Middle frontal gyrus (tissue), 1 donor: ENCODE measurements at regions not wholly inside any gene's neighbourhood (a gene's known extent, or its start where the extent isn't known, plus 50 kb on each side); places are given as distances from the start of the nearest gene placed in this dataset.

ENCODE experiments used
- DNase-seq: peaks from one replicate; pipeline ENCODE4 v3.0.0-alpha.2; 2015; ENCODE audit warnings: low spot score; ENCODE audit errors: extremely low spot score

DNA sequence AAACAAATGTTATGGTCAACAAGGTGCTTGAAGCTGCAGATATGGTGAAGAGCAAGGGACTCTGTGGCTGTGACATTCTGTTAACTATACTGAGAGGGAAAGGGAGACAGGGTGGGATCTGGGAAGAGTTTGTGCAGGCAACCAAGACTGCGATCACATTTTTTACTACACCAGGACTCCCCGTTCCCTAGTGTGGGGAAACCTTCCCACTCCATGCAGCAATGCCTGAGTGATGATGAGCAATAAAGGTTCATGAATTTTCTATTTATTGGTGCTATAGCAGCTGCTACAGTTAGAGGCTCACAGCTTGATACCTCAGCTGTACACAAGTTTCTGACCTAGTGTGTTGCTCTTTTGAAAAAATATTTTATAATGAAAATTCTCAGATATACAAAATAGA lies 160.9 kb upstream of the SGO1 start:
- no peak for DNase-seq

GRCh38 chr3:20346369-20346768 lies 160.4 kb upstream of the SGO1 start:
- no peak for DNase-seq

DNA sequence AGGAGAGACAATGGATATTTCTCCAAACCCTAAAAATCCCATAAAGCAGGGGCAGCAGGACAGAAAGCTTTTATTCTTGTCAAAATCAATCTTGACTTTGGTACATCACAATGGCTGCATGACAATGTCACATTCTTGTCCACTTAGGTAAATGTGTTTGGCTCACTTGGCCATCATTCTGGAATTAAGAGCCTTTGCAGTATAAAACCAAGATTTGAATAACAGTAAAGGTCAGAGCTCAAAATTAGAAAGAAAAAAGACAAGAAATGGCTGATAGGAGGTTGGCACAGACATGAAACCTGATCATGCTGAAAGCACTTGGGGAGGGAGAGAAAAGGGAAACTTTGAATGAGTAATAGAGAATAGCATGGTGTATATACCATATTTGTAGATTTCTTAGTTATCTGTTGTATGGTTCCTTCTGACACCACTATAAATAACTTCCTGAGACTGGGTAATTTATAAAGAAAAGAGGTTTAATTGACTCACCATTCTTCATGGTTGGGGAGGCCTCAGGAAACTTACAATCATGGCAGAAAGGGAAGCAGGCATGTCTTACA lies 158.5 kb upstream of the SGO1 start:
- DNase-seq, result no peak

DNA sequence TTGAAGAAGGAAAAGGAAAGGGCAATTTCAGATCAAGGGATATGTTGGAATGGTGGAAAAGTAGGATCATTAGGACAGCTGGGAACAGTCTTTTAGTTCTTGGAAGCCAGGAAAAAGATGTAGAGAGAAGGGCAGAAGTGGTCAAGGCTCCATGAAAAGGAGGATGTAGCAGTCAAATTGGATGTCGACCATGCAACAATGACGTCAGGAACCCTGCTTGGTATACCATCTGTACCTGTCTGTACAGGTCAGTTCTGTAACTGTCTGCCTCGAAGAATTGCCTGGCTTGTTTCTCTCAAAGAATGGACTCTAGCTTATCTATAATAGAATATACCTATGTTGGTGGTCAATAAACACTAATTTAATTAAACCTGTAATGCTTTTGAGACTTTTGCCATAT lies 157.8 kb upstream of the SGO1 start:
- DNase-seq, result no peak

DNA sequence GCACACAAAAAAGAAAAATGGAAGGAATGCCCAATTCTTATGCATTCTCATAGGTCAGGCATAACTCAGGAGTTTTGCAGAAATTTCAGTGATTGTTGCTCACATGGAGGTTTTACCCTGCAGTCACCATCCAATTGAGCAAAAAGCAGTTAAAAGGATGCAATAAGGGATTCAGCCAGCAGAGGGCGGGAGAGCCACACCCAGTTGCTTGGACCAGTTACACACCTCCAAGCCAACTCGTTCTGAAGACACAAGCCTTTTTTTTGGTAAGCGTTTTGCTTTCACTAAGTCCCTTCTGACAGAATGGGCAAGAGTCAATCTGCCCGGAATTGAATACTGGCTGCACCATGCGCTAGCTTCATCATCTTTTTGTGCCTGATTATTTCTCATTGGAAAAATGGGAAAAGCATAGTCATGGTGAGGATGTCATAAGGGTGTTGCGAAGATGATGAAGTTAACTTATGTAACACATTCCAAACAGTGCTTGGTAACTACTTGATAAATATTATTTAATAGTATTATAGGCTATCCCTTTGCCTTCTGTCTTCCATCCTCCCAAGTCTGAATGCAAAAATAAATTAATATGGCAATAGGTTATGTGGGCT lies 154.4 kb upstream of the SGO1 start:
- DNase-seq, result peak; percentile 59

GRCh38 chr3:20336572-20336971 lies 150.6 kb upstream of the SGO1 start:
- DNase-seq, result no peak

DNA sequence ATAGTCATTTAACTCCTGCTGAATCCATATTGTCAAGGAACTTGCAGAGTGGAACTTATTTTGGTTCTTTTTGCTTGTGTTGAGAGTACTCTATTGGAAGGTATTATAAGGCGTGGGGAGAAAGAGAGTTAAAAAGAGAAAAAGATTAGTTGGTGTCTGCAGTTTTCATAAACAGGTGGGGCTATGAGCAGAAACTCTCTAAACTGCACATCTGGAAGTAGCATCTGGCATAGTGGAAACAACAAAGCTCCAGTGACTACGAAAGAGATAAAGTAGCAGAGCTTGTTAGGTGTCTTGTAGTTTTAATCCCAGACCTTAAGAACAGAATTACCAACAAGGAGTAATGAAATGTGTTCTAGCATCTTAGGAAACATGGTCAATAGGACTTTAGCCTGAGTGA lies 148.8 kb upstream of the SGO1 start:
- DNase-seq, result no peak

DNA sequence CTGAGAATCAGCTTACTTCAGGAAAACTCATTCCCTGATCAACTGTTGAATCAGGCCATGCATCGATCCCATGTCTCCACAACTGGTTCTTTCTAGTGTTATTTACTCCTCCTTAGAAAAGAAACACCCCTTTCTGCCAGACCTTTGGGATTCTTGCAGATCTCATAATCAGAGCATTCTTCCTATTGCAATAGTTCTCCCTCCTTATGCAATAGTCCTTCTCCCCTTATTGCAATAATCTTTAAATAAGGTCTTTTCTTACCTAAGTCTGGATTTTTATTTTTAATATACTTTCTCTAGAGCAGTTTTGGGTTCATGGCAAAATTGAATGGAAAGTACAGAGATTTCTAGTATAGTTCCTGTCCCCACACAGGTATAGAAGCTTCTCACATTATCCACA lies 141.9 kb upstream of the SGO1 start:
- no peak for DNase-seq

DNA sequence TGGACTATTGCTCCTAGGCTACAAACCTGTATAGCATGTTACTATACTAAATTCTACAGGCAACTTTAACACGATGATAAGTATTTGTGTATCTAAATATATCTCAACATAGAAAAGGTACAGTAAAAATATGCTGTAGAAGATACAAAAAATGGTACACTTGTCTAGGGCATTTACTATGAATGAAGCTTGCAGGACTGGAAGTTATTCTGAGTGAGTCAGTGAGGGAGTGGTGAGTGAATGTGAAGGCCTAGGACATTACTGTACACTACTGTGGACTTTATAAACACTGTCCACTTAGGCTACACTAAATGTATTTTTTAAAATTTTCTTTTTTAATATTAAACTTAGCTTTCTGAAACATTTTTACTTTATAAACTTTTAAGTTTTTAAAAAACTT lies 140.5 kb upstream of the SGO1 start:
- DNase-seq, result no peak

DNA sequence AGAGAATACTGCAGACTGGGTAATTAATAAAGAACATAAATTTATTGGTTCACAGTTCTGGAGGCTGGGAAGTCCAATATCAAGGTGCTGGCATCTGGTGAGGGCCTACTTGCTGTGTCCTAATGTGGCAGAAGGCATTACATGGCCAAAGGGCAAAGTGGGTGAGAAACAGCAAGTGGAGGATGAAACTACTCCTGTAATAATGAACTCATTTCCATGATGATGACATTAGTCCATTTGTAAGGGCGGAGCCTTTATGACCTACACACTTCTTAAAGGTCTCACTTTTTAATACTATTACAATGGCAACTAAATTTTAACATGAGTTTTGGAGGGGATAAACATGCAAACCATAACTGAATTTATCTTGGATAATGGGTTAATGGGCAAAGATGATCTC lies 139.6 kb upstream of the SGO1 start:
- DNase-seq, result no peak

- DNase-seq, result no peak
Measured at GRCh38 chr3:20324664-20325478, 138.9 kb upstream of the SGO1 start.

DNA sequence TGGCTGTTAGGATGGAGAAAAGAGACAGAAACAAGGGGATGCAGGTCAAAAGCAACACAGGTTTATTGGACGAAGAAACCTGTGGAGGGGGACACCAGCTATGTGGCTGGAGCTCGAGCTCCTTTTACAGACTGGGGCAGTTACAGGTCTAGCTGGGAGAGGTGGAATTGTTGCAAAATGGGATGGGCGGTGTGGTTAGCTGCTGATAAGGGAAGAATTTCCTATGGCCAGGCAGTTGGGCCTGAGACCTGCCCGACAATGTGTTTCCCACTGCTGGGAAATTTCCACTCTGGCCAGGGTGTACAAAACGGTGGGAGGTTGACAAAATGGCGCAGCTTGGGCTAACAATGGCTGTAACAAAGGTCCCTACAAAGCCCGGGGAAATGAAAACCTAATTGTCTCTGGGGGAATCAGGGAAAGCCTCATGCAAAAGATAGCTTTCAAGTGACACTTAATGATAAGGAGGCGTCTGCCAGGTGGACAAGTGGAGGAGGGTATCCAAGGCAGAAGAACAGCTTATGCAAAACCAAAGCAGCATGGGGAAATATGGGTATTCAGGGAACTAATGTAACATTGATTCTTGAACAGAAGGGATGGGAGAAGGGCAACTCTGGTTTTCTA lies 137.4 kb upstream of the SGO1 start:
- no peak for DNase-seq

GRCh38 chr3:20322085-20322484 lies 136.1 kb upstream of the SGO1 start:
- DNase-seq, result no peak

DNA sequence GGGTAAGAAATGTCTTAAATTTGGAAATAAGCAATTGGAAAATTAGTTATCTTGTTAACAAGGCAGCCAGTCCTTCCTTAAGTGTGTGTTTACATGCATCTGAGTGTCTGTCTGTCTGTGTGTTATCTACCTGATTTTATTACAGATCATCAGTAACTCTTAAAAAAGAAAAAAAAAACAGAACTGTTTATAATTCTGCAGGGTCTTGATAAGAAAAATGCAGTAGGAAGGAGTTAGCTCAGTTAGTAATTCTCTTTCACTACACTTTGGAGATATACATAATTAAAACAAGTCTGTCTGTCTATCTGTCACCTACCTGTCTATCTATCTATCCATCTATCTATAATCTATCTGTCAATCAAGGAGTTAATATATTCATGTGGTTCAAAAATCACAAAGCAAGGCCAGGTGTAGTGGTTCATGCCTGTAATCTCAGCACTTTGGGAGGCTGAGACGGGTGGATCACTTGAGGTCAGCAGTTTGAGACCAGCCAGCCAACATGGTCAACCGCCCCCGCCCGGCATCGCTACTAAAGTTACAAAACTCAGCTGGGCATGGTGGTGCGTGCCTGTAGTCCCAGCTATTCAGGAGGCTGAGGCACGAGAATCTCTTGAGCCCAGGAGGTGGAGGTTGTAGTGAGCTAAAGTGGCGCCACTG lies 135.5 kb upstream of the SGO1 start:
- DNase-seq, result no peak

- no peak for DNase-seq
Measured at GRCh38 chr3:20320489-20320888, 134.5 kb upstream of the SGO1 start.

- DNase-seq, result no peak
Measured at GRCh38 chr3:20319551-20319950, 133.5 kb upstream of the SGO1 start.

DNA sequence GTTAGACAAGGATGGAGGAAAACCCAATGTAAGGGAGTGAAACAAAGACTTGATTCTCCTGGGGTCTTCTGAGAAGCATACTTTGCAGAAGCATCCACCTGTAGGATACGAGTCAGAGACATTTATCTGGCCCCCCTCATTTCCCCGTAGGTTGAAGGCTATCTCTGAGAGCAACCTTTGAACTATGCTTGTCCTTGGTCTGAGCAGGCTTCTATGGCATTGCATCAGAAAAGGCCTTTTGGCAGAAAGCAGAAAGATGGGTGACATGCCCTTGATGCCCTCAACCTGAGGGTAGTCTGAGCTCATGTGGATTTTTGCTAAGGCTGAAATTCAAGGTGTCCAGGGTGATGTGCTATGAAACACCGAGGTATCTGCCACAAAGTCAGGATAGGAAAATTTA lies 131.6 kb upstream of the SGO1 start:
- DNase-seq, result no peak

- no peak for DNase-seq
Measured at GRCh38 chr3:20316238-20316637, 130.2 kb upstream of the SGO1 start.

DNA sequence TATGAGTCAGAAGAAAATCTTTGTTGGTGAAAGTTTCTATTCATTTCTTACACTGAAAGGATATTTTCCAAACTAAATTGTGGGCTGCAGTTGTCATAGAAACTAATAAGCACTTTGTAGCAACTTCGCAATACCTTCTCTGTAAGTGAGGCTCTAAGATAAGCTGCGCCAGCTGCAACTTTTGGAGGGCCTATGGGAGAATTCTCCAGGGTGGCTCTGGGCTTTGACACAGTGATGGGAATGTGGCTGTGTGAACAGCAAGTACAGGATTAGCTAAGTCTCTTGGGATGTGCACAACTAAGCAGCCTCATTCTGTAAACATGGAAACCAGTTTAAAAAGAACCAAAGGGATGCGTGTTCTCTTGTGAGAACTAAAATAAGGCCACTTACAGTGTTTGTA lies 124.6 kb upstream of the SGO1 start:
- no peak for DNase-seq

DNA sequence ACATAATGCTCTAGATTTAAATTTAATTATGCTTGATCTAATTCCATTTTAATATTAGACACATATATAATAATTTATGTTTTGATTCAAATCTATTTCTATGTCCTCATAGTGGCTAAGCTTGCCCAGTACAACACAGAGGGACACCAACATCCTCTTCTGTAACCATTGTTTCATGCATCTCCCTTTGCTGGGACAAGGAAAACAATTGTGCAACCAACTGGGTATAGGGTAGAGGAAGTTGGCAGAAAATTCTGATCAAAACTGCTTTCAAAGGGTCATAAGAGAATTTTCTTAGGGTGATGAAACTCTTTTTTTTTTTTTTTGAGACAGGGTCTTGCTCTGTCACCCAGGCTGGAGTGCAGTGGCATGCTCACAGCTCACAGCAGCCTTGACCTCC lies 121.4 kb upstream of the SGO1 start:
- DNase-seq, result no peak

DNA sequence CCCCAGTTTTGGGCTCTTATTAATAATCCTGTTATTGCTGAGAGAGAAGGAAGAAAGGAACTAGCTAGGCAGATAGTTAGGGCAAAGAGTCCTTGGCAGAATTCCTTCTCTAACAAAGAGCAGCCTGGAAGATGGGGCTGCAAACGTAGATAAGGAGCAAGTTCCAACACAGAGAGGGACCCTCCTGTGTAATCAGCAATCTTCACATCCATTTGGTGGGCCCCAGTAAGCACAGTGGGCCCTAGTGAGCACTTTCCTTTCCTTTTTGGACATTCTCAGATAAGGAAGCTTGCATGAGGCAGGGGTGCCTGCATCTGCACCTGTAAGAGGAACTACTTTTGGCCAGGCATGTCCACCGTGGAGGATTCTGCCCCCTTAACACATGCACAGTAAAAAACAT lies 119.6 kb upstream of the SGO1 start:
- no peak for DNase-seq

DNA sequence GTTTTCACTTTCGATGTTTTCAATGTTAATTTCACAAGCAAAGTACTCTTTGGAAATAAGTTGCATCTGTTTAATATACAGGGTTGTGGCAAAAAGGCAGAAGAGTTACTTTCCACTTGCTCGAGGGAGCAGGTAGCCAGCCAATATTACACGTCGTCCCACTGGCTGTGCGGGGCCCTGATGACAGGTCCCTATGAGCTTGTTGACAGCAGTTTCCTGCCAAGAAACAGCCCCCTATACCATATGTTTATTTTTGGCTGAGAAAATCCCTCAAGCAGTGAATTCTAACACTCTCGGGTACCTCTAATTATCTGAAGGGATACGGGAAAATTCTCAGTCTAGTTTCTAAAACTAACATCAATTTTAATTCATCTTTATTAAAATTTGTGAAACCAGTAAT lies 116.8 kb upstream of the SGO1 start:
- no peak for DNase-seq
